ENCODE measurements at regions not wholly inside any gene's neighbourhood (a gene's known extent, or its start where the extent isn't known, plus 50 kb on each side); places are given as distances from the start of the nearest gene placed in this dataset.
"Not testable (repeated sequence)": the region's sequence is repeated elsewhere in the genome, so short reads cannot be mapped to it uniquely, and the experiment has no call there.

DNA sequence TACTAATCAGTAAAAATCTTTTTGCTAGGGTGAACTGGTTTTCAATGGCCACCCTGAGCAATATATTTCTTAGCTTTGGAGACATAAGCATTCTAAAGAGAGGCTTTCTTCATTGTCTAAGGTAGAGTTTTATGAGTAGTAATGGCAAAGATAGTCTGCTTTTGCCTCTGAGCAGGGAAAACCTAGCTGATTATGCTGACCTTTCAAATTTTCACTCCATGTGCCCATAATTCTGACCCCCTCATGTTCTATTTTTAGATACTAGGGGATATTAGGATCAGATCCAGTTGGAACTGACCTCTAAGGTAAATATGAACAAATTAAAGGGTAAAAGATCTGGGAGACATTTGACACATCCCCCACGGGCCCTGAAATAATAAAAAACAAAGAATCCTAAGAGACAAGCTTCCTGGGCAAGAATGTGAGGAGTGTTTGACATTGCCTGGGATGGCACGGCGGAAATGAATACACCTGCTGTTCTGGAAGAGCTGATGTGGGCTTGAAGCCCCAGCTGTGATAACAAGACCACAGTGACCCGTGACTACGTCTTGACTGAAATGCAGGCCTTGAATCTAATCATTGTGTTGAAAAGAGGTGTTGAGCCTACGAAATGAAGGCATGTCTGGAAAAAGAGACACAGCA lies 392.1 kb upstream of the FRG1 start:
- Histone ChIP-seq H3K9me3 (no peaks in the 10 kb centered on the region), H3K27me3 (no peaks in the 10 kb centered on the region), H3K4me3 (no peak overlapping the region), H3K4me1 (no peaks in the 10 kb centered on the region), H3K27ac (no peak overlapping the region), H3K36me3 (no peaks in the 10 kb centered on the region)
- TF ChIP-seq EP300 (IDR thresholded peaks at IDR 0.05) (no peak), POLR2A (IDR thresholded peaks at IDR 0.05) (no peak)
- TF ChIP-seq, protein P1, sequence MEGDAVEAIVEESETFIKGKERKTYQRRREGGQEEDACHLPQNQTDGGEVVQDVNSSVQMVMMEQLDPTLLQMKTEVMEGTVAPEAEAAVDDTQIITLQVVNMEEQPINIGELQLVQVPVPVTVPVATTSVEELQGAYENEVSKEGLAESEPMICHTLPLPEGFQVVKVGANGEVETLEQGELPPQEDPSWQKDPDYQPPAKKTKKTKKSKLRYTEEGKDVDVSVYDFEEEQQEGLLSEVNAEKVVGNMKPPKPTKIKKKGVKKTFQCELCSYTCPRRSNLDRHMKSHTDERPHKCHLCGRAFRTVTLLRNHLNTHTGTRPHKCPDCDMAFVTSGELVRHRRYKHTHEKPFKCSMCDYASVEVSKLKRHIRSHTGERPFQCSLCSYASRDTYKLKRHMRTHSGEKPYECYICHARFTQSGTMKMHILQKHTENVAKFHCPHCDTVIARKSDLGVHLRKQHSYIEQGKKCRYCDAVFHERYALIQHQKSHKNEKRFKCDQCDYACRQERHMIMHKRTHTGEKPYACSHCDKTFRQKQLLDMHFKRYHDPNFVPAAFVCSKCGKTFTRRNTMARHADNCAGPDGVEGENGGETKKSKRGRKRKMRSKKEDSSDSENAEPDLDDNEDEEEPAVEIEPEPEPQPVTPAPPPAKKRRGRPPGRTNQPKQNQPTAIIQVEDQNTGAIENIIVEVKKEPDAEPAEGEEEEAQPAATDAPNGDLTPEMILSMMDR (IDR thresholded peaks at IDR 0.05) = no peak
- WGBS, 2 donors = 36 to 51% methylated on average over 6 of the region's 6 CpGs
- DNase-seq (ENCODE audit: low spot score in 2 of 2) = no peak

DNA sequence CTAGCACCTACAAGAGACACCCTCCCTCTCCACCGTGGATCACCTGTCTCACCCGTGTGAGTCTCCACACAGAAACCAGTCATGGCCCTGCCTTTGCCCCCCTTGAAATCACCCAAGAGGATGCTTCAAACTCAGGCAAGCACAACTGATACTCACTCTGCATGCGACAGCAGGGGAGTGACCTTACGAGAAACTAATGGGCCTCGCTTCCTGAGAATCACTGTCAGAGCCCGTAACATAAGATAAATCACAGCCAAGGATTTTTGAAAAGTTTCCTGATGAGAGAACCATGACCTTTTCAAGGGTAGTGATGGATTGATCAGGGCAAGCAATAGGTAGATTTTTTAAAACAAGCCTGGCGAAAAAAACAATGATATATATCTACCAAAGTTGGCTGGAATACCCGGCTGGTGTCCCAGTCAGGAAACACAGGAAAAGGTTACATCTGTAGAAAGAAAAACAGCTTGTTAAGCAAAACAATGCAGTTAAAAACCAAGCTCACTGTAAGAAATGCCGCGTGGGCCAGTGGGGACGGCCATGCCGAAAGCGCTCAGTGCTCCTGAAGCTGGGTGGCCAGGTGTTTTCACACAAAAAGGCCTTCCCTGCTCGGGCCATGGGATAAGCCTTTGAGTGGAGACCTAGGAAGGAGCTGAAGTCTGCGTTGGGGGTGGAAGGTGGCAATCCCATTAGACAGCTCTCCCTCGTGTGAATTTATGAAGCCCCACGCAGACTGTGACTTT lies 388.6 kb upstream of the FRG1 start:
- DNase-seq (ENCODE audit: low spot score in 2 of 2); H3K27me3 ChIP-seq; H3K36me3 ChIP-seq; H3K4me1 ChIP-seq; H3K9me3 ChIP-seq; H3K27ac ChIP-seq; H3K4me3 ChIP-seq: not testable (repeated sequence)
- WGBS, 2 donors = 76 to 85% methylated on average over 17 of the region's 17 CpGs

DNA sequence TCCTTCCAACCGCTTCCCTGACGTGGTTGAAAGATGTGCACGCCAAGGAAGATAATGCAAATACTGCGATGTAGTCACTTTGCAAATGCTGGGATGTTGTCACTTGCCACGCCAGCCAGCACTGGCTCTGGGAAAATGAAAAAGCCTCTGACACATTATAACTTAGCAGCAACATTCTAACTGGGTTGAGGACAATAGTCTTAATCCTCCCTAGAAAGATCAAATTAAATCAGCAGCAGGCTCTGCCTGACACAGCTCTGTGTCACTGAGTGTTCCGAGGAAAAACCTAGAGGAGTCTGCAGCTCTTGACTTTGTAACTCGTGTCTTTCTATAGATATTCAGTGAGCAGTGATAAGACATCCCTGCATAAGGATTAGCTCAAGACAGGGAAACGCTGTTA lies 380.1 kb upstream of the FRG1 start:
- not testable (repeated sequence) for H3K4me1 ChIP-seq; H3K27me3 ChIP-seq; DNase-seq (ENCODE audit: low spot score in 2 of 2); H3K27ac ChIP-seq; H3K4me3 ChIP-seq; H3K36me3 ChIP-seq; H3K9me3 ChIP-seq
- 69 to 73% methylated on average over 8 of the region's 8 CpGs for WGBS, 2 donors

DNA sequence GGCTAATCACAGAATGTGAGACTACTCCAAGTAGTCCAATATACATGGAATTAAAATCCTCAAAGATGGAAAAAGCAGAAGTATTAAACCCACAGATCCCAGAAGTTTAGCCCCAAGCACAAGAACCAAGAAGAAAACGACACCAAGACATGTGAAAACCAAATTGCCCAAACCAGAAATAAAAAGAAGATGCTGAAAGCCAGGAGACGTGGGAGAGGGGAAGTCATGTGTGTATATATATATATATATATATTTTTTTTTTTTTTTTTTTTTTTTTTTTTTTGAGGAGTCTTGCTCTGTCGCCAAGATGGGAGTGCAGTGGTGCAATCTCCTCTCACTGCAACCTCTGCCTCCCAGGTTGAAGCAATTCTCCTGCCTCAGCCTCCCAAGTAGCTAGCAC lies 376.9 kb upstream of the FRG1 start:
- 61 to 75% methylated on average over 3 of the region's 3 CpGs for WGBS, 2 donors
- not testable (repeated sequence) for H3K4me1 ChIP-seq; DNase-seq (ENCODE audit: low spot score in 2 of 2); H3K4me3 ChIP-seq; H3K36me3 ChIP-seq; H3K9me3 ChIP-seq; H3K27me3 ChIP-seq; H3K27ac ChIP-seq

DNA sequence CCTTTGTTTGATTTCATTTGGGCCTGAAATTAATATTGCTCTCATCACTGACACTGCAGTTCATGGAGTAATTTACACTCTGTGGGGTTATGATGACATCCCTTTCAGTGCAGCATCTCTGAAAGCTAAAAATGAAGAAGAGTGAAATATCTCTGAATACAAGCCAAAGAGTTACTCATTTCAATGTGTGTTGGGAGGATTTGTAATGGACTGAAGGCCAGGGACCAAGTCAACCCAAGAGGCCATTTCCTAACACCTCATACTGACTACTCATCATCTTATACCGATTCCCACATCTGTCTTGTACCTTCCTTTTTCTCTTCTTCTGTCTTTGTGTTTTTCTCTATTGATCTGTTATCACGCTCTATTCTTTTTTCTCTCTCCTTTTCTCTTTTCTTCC lies 374.4 kb upstream of the FRG1 start:
- WGBS, 2 donors = 81 to 95% methylated on average over 2 of the region's 2 CpGs
- H3K4me1 ChIP-seq; H3K4me3 ChIP-seq; H3K27ac ChIP-seq; DNase-seq (ENCODE audit: low spot score in 2 of 2); H3K36me3 ChIP-seq; H3K9me3 ChIP-seq; H3K27me3 ChIP-seq: not testable (repeated sequence)

DNA sequence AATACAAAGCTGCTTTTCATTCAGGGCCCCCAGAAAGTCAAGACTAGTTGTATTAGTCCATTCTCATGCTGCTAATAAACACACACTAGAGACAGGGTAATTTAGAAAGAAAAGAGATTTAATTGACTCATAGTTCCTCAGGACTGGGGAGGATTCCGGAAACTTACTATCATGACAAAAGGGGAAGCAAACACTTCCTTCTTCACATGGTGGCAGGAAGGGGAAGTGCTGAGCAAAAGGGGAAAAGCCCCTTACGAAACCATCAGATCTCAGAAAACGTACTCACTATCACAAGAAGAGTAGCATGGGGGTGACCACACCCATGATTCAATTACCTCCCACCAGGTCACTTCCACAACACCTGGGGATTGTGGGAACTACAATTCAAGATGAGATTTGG lies 373.8 kb upstream of the FRG1 start:
- not testable (repeated sequence) for H3K4me1 ChIP-seq; H3K36me3 ChIP-seq; DNase-seq (ENCODE audit: low spot score in 2 of 2); H3K4me3 ChIP-seq; H3K9me3 ChIP-seq; H3K27ac ChIP-seq; H3K27me3 ChIP-seq
- 49 to 55% methylated on average over 3 of the region's 3 CpGs for WGBS, 2 donors

DNA sequence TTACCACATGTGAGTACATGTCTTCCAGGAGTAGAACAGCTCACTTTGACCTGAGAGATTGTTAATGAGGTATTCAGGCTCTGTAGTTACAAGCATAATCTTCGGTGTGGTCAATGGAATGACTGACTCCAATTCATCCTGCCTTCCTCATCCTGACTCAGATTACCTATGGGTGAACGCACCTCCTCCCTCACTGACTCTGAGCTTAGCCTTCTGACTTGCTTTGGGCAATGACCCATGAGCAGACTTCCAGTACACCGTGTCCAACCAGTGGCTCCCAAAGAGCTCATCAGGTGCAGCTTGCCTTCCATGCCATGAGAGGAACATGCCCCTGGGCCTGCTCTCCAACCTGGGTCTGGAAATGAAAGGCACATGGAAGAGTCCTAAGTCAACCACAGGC lies 361.0 kb upstream of the FRG1 start:
- H3K36me3 ChIP-seq; H3K27me3 ChIP-seq; H3K9me3 ChIP-seq; H3K4me3 ChIP-seq; H3K27ac ChIP-seq; H3K4me1 ChIP-seq; DNase-seq (ENCODE audit: low spot score in 2 of 2): not testable (repeated sequence)
- WGBS, 2 donors = 80 to 92% methylated on average over 3 of the region's 3 CpGs

DNA sequence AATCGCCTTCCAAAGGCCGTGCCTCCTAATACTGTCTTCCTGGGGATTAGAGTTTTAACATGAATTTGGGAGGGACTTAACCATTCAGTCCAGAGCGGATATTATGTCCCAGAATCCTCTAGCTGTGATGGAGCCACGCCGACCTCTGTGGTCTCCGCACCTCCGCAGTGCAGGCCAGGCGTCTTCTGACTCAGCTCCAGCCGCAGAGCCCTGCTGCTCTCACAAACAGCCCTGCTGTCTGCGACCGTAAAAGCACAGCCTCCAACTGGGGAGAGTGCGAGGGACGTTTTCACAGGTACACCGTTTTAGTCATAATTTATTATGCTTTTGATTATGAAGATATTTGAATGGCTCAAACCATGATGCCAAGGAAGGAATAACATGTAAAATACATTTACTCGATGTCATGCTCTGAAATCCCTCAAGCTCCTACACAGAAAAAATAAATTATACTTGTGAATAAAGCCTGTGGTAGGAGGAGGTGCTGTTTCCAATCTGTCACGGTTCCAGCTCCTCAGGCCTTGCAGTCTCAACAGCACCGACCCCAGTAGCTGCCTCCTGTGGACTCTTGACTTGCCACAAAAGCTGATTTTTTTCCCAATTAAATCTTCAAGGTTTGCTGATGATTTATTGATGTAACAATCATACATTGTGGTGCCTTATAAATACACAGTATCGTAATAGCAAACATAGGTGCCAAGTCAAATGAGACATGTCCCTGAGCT lies 353.6 kb upstream of the FRG1 start:
- DNase-seq (ENCODE audit: low spot score in 2 of 2); H3K27me3 ChIP-seq; H3K27ac ChIP-seq; H3K4me1 ChIP-seq; H3K36me3 ChIP-seq; H3K4me3 ChIP-seq; H3K9me3 ChIP-seq: not testable (repeated sequence)
- 67 to 72% methylated on average over 18 of the region's 18 CpGs for WGBS, 2 donors

DNA sequence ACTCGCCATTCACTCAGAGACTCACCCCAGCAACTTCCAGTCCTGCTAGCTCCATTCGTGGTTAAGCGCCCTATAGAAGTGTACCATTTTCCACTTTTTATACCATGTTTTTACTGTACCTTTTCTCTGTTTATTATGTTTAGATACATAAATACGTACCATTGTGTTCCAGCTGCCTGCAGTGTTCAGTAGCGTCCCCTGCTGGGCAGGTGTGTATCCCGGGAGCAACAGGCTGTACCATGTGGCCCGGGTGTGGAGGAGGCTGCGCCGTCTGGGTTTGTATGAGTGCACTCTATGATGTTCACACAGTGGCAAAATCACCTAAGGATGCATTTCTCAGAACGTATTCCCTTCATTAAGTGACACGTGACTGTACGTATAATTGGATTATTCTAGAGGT lies 351.5 kb upstream of the FRG1 start:
- H3K36me3 ChIP-seq; DNase-seq (ENCODE audit: low spot score in 2 of 2); H3K4me1 ChIP-seq; H3K4me3 ChIP-seq; H3K27ac ChIP-seq; H3K27me3 ChIP-seq; H3K9me3 ChIP-seq: not testable (repeated sequence)
- 95% methylated on average over 12 of the region's 12 CpGs for WGBS, 2 donors
